Stomach (tissue), 8 donors: ENCODE measurements at regions not wholly inside any gene's neighbourhood (a gene's known extent, or its start where the extent isn't known, plus 50 kb on each side); places are given as distances from the start of the nearest gene placed in this dataset.
"Not testable (repeated sequence)": the region's sequence is repeated elsewhere in the genome, so short reads cannot be mapped to it uniquely, and the experiment has no call there.

Experiments used
- DNase-seq, 2 donors: peaks; one replicate each; pipeline versions ENCODE4 v3.0.0 to v3.0.0-alpha.2; 2013 to 2019
- H3K27ac ChIP-seq, 5 donors: fragments of 200-600 bp in 4 of 5; sonication (generic) in 4 of 5; one replicate each; pipeline ENCODE4 v1.5.1; 2013 to 2019; ENCODE audit warnings: mild to moderate bottlenecking in 1 of 5, moderate library complexity in 1 of 5
- H3K27me3 ChIP-seq, 3 donors: fragments of 200-600 bp; sonication (generic); one replicate each; pipeline ENCODE4 v1.5.1; 2017 to 2019; ENCODE audit warnings: mixed run types in 1 of 3
- H3K36me3 ChIP-seq, 4 donors: fragments of 200-600 bp; sonication (generic); 1 replicate in 3 of 4; 2 replicates in 1 of 4; pipeline ENCODE4 v1.5.1; 2016 to 2019
- H3K4me1 ChIP-seq, 4 donors: fragments of 200-600 bp; sonication (generic); one replicate each; pipeline ENCODE4 v1.5.1; 2016 to 2019
- H3K4me3 ChIP-seq, 4 donors: fragments of 200-600 bp; sonication (generic) in 3 of 4; one replicate each; pipeline ENCODE4 v1.5.1; 2016 to 2019; ENCODE audit warnings: mild to moderate bottlenecking in 1 of 4
- H3K9me3 ChIP-seq, 4 donors: fragments of 200-600 bp; sonication (generic); one replicate each; pipeline ENCODE4 v1.5.1; 2016 to 2019
- POLR2A ChIP-seq, 4 donors: fragments of 450-650 bp; IDR thresholded peaks; one replicate each; pipeline ENCODE4 v1.6.1; 2016; ENCODE audit warnings: antibody characterized with exemption in 4 of 4, control low read depth in 2 of 4, mild to moderate bottlenecking in 1 of 4, moderate library complexity in 1 of 4
- POLR2AphosphoS5 ChIP-seq, 3 donors: sonication (generic); formaldehyde crosslinking; IDR thresholded peaks; one replicate each; pipeline ENCODE4 v1.6.1; 2016; ENCODE audit warnings: antibody characterized with exemption in 3 of 3
- WGBS, 5 donors: extraction: QIAGEN DNeasy Blood & Tissue Kit in 3 of 5; methylation state at CpG; one replicate each; pipeline versions ENCODE4 v1.1.5 to v1.1.7; 2013 to 2018; 5-methylcytosine and 5-hydroxymethylcytosine counted together
- intact Hi-C: fragments of 100-400 bp; cut with DNase I; formaldehyde crosslinking; loops from one replicate; pipeline ENCODE4 v1.15.1; 2023; ENCODE audit warnings: low total_unique reads
- TF ChIP-seq, protein P1 (sequence below), 7 experiments: fragments of 450-650 bp in 4 of 7; fragments of 200-600 bp in 3 of 7; sonication (generic) in 3 of 7; IDR thresholded peaks; one replicate each; pipeline ENCODE4 v1.5.1; 2016 to 2019; ENCODE audit warnings: antibody characterized with exemption in 7 of 7, control low read depth in 2 of 7, mild to moderate bottlenecking in 1 of 7
- donor health status: healthy with polysubstance abuse.
- donor health status: Bipolar disorder and iron deficiency.
- donor health status: healthy.

DNA sequence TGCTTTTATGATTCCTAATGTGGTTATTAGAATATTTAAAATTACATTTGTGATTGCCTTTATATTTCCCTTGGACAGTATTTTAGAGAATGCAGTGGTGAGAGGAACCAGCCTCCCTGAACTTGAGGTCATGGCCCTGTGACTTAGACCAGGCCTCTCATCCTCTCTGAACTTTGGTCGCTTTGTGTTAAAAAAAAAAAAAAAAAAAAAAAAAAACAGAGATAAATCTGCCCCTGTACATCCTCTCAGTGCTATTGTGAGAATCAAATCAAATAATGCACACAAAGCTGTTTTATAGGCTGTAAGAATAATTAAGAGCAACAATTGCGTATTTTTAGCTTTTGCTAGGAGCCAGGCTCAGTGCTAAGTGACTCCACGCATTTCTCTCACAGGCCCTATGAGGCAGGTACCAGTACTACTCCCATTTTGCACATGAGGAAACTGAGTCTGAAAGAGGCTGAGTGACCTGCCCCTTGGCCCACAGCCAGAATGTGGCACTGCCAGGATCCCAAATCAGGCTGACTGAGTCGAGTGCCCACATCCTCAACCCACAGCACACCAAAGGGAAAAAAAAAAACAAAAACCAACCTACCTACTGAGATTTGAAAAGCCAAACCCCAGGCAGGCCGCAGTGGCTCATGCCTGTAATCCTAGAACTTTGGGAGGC, 110.3 kb upstream of the LARP1 start:
- DNase-seq, result no peak

DNA sequence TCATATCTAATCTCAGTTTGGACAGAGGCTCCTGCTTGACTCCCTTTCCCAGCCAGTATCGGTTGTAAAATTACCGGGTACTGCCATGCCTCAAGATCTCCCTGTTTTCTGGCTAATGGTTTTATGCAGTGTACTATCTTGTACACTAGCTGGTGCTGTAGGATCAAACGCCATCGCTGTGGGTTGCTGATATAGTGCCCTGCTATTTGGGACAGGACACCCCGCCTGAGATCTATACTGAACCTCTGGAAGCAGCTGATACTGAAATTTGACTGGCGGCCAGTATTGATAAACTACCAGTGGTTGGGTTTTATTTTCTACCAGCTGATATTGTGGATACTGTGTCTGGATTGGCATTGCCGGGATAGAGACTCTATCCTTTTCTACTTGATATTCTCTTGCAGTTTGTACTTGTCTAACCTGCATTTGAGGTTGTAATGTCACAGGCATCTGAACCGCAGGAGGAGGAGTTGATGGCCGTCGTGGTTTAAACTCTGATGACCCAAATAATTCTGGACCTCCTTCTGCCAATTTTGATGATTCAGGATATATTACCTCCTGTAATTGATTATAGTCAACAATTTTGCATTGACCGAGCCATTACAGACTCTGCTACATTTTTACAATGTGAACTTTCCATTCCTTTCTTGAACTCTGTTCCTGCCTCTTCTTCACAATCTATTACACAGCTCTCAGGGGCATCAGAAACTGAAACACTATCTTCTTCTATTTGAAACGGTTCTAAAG, 112.5 kb upstream of the LARP1 start:
- TF ChIP-seq, protein P1, sequence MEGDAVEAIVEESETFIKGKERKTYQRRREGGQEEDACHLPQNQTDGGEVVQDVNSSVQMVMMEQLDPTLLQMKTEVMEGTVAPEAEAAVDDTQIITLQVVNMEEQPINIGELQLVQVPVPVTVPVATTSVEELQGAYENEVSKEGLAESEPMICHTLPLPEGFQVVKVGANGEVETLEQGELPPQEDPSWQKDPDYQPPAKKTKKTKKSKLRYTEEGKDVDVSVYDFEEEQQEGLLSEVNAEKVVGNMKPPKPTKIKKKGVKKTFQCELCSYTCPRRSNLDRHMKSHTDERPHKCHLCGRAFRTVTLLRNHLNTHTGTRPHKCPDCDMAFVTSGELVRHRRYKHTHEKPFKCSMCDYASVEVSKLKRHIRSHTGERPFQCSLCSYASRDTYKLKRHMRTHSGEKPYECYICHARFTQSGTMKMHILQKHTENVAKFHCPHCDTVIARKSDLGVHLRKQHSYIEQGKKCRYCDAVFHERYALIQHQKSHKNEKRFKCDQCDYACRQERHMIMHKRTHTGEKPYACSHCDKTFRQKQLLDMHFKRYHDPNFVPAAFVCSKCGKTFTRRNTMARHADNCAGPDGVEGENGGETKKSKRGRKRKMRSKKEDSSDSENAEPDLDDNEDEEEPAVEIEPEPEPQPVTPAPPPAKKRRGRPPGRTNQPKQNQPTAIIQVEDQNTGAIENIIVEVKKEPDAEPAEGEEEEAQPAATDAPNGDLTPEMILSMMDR (IDR thresholded peaks at IDR 0.05), result peak in 3 of 7 experiments; percentile 44 to 60 (median 49)
- no peak for TF ChIP-seq POLR2A (IDR thresholded peaks at IDR 0.05)
- H3K4me3 ChIP-seq, result no peak overlapping the region
- H3K36me3 ChIP-seq, result no peaks in the 10 kb centered on the region
- no peak overlapping the region for H3K27ac ChIP-seq
- H3K27me3 ChIP-seq, result peaks cover 0 to 10% (median 0%) of the 10 kb centered on the region in 3 donors
- WGBS, 5 donors, result 24 to 67% (median 40%) methylated on average over 12 of the region's 12 CpGs
- peak in 1 of 2 donors; percentile 57 for DNase-seq
- peaks cover 8 to 12% (median 11%) of the 10 kb centered on the region in 4 donors for H3K4me1 ChIP-seq
- intact Hi-C loops, result no loop called here
- H3K9me3 ChIP-seq, result peaks cover 0 to 7% (median 0%) of the 10 kb centered on the region in 4 donors

More for the DNA sequence above, 110.3 kb upstream of the LARP1 start:
- TF ChIP-seq POLR2AphosphoS5 (IDR thresholded peaks at IDR 0.05), result no peak
- peaks cover 0 to 13% (median 0%) of the 10 kb centered on the region in 3 donors for H3K27me3 ChIP-seq
- intact Hi-C loops, result no loop called here
- no peak overlapping the region for H3K27ac ChIP-seq
- no peaks in the 10 kb centered on the region for H3K36me3 ChIP-seq
- H3K4me3 ChIP-seq, result no peak overlapping the region
- 83 to 92% (median 91%) methylated on average over 5 of the region's 5 CpGs for WGBS, 5 donors
- H3K9me3 ChIP-seq, result peaks cover 0 to 7% (median 0%) of the 10 kb centered on the region in 4 donors
- peaks cover 17 to 30% (median 20%) of the 10 kb centered on the region in 4 donors for H3K4me1 ChIP-seq

DNA sequence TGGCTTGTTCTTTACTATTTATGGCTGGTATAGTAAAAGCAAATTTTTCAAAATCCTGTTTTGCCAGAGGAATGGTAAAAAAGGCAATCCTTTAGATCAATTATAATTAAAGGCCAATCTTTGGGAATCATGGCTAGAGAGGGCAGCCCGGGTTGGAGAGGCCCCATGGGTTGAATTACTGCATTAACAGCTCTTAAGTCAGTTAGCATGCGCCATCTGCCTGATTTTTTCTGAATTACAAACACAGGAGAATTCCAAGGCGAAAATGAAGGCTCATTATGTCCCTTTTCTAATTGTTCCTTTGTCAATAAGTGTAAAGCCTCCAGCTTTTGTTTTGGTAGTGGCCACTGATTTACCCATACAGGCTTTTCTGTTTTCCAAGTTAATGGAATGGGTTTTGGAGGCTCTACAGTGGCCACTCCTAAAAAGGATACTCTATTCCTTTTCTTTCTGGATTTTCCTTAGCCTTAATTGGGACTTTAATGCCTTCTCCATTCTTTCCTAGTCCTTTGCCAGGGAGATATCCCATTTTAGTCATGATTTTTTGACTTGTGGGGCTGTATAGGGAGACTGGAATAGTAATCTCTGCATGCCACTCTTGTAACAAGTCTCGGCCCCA, 114.9 kb upstream of the LARP1 start:
- H3K27me3 ChIP-seq, H3K4me1 ChIP-seq, H3K9me3 ChIP-seq, H3K4me3 ChIP-seq, H3K36me3 ChIP-seq, DNase-seq, H3K27ac ChIP-seq, intact Hi-C loops: not testable (repeated sequence)
- WGBS, 5 donors, result 37 to 43% (median 41%) methylated on average over 4 of the region's 4 CpGs
- TF ChIP-seq, protein P1 (IDR thresholded peaks at IDR 0.05), result peak in 5 of 7 experiments; percentile 25 to 58 (median 45)

DNA sequence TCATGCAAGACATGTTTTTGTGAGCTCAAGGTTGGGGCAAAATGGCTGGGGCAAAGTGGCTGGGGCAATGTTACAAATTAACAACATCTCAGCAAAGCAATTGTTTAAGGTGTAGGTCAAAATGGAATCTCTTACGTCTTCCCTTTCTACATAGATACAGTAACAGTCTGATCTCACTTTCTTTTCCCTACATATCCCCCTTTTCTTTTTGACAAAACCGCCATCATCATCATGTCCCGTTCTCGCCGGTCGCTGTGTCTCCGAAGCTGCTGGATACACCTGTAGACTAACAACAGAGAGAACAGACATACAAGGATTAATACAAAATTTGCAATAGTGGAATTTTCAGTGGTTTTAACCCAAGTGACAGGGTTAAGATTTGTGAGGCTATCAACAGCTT, 118.4 kb upstream of the LARP1 start:
- 90 to 95% (median 93%) methylated on average over 7 of the region's 7 CpGs for WGBS, 5 donors
- H3K36me3 ChIP-seq, result not testable (repeated sequence)

DNA sequence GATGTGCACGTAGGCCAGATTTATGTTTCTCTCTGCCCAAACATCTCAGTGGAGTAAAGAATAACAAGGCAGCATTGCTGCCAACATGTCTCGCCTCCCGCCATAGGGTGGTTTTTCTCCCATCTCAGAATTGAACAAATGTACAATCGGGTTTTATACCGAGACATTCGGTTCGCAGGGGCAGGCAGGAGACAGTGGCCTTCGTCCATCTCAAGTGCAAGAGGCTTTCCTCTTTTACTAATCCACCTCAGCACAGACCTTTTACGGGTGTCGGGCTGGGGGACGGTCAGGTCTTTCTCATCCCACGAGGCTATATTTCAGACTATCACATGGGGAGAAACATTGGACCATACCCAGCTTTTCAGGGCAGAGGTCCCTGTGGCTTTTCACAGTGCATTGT, 118.9 kb upstream of the LARP1 start:
- H3K4me3 ChIP-seq, H3K27me3 ChIP-seq, H3K9me3 ChIP-seq, H3K27ac ChIP-seq, H3K4me1 ChIP-seq, H3K36me3 ChIP-seq, DNase-seq, intact Hi-C loops: not testable (repeated sequence)
- WGBS, 5 donors, result 82 to 89% (median 85%) methylated on average over 11 to 12 of the region's 12 CpGs

More for the DNA sequence above, 118.4 kb upstream of the LARP1 start:
- H3K4me1 ChIP-seq, intact Hi-C loops, H3K4me3 ChIP-seq, DNase-seq, H3K27ac ChIP-seq, H3K9me3 ChIP-seq, H3K27me3 ChIP-seq: not testable (repeated sequence)

DNA sequence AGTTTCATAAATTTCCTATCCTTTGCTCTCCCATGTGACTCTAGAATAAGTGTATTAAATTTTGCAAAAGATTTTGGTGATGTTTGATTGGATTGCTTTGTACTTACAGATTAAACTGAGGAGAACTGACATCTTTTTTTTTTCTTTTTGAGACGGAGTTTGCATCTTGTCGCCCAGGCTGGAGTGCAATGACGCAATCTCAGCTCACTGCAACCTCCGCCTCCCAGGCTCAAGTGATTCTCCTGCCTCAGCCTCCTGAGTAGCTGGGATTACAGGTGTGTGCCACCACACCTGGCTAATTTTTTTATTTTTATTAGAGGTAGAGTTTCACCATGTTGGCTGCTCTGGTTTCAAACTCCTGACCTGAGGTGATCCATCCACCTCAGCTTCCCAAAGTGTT, 121.4 kb upstream of the LARP1 start:
- DNase-seq, H3K4me1 ChIP-seq, H3K4me3 ChIP-seq, H3K36me3 ChIP-seq, intact Hi-C loops, H3K9me3 ChIP-seq, H3K27ac ChIP-seq, H3K27me3 ChIP-seq: not testable (repeated sequence)
- 79 to 94% (median 86%) methylated on average over 4 of the region's 4 CpGs for WGBS, 5 donors
